Upper lobe of right lung (tissue), 1 donor: ENCODE measurements at regions not wholly inside any gene's neighbourhood (a gene's known extent, or its start where the extent isn't known, plus 50 kb on each side); places are given as distances from the start of the nearest gene placed in this dataset.

Source experiments
- ATAC-seq: fragments of 200-7000 bp; cut with Tn5 transposase; one replicate; pipeline ENCODE4 v1.9.1; 2020; ENCODE audit warnings: mild to moderate bottlenecking, moderate library complexity
- DNase-seq: peaks from one replicate; pipeline ENCODE4 v3.0.0-alpha.2; 2020
- H3K27ac ChIP-seq: fragments of 200-600 bp; one replicate; pipeline ENCODE4 v1.8.0; 2022
- H3K27me3 ChIP-seq: fragments of 200-600 bp; one replicate; pipeline ENCODE4 v1.8.0; 2022; ENCODE audit warnings: mild to moderate bottlenecking
- H3K36me3 ChIP-seq: fragments of 200-600 bp; one replicate; pipeline ENCODE4 v1.8.0; 2022
- H3K4me1 ChIP-seq: fragments of 200-600 bp; one replicate; pipeline ENCODE4 v1.8.0; 2022
- H3K4me3 ChIP-seq: fragments of 200-600 bp; one replicate; pipeline ENCODE4 v1.8.0; 2022; ENCODE audit warnings: mild to moderate bottlenecking
- H3K9me3 ChIP-seq: fragments of 200-600 bp; one replicate; pipeline ENCODE4 v1.8.0; 2022
- intact Hi-C: fragments of 100-400 bp; cut with DNase I; formaldehyde crosslinking; loops from one replicate; pipeline ENCODE4 v1.11.0; 2022
- TF ChIP-seq, protein P1 (sequence below): fragments of 200-600 bp; IDR thresholded peaks from one replicate; pipeline ENCODE4 v1.8.0; 2022; ENCODE audit warnings: antibody characterized with exemption
- donor health status: DM: no; HTN: yes; CAD: no; lungs with severe emphysema.

DNA sequence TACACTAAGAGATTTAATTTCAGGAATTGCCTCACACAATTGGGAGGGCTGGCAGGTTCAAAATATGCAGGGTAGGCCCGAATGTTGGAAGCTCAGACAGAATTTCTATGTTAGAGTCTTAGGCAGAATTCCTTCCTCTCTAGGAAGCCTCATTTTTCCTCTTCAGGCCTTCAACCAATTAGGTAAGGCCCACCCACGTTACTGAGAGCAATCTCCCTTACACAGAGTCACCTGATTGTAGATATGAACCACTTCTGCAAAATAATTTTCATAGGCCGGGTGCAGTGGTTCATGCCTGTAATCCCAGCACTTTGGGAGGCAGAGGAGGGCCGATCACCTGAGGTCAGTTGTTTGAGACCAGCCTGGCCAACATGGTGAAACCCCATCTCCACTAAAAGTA is 50.2 kb upstream of the HIVEP1 start:
- ATAC-seq (no peak), DNase-seq (no peak)
- Histone ChIP-seq H3K4me1 (no peaks in the 10 kb centered on the region), H3K36me3 (no peaks in the 10 kb centered on the region), H3K4me3 (no peak overlapping the region), H3K27me3 (no peaks in the 10 kb centered on the region), H3K27ac (no peak overlapping the region), H3K9me3 (no peaks in the 10 kb centered on the region)
- TF ChIP-seq, protein P1, sequence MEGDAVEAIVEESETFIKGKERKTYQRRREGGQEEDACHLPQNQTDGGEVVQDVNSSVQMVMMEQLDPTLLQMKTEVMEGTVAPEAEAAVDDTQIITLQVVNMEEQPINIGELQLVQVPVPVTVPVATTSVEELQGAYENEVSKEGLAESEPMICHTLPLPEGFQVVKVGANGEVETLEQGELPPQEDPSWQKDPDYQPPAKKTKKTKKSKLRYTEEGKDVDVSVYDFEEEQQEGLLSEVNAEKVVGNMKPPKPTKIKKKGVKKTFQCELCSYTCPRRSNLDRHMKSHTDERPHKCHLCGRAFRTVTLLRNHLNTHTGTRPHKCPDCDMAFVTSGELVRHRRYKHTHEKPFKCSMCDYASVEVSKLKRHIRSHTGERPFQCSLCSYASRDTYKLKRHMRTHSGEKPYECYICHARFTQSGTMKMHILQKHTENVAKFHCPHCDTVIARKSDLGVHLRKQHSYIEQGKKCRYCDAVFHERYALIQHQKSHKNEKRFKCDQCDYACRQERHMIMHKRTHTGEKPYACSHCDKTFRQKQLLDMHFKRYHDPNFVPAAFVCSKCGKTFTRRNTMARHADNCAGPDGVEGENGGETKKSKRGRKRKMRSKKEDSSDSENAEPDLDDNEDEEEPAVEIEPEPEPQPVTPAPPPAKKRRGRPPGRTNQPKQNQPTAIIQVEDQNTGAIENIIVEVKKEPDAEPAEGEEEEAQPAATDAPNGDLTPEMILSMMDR: no peak
- intact Hi-C loops: no loop called here

DNA sequence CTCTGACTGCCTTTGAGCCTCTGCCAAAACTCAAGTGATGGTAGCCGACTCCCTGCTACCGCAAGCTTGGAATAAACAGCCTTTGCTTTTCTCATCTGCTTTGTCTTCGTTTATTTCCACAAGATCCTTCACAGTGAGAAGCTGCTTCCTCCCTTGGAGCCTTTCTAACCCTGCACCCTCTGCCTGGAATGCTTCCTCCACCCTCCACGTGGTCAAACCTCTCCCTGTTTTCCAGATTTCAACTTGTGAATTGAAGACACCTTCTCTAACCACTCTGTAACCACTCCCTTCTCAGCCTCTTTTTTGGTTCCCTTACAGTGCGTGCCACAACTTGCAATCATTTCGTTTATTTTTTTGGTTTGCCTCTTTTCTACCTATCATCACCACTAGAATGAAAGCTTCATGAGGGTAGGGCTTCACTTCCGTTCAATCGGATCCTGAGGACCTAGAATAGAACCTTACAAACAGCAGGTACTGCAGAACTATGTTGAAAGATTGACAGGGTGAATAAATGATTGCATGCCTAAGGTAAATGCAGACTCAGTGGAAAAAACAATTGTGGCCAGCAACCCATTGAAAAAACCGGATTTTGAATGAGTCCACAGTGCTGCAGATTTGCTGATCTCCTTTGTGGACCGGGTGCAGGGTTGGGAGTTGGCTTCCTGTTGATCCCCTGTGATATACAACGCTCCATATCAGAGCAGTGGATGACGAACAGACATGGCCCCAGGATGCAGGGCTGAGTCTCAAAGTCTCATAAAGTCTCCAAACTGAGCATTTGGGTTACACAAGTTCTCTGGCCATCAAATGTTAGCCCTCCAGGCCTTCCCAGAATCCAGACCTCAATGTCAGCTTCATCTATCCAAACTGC is 51.0 kb upstream of the HIVEP1 start:
- TF ChIP-seq, protein P1: no peak
- H3K4me1 ChIP-seq: no peaks in the 10 kb centered on the region
- ATAC-seq (no peak), DNase-seq (no peak)
- no peak overlapping the region for H3K4me3 ChIP-seq
- no peaks in the 10 kb centered on the region for H3K36me3 ChIP-seq
- no peaks in the 10 kb centered on the region for H3K27me3 ChIP-seq
- intact Hi-C loops: no loop called here
- H3K9me3 ChIP-seq: no peaks in the 10 kb centered on the region
- H3K27ac ChIP-seq: no peak overlapping the region

DNA sequence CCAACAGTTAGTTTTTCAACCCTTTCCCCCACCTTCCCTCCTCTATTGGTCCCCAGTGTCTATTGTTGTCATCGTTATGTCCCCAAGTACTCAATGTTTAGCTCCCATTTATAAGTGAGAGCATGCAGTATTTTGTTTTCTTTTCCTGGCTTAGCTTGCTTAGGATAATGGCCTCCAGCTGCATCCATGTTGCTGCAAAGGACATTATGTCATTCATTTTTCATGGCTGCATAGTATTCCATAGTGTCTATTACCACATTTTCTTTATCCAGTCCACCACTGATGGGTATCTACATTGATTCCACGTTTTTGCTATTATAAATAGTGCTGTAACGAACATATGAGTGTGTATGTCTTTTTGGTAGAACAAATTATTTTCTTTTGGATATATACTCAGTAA is 55.3 kb upstream of the HIVEP1 start:
- Histone ChIP-seq H3K27ac (no peak overlapping the region), H3K4me1 (no peaks in the 10 kb centered on the region), H3K4me3 (no peak overlapping the region), H3K27me3 (no peaks in the 10 kb centered on the region), H3K9me3 (no peaks in the 10 kb centered on the region), H3K36me3 (no peaks in the 10 kb centered on the region)
- DNase-seq (no peak), ATAC-seq (no peak)
- TF ChIP-seq, protein P1: no peak
- intact Hi-C loops: no loop called here

DNA sequence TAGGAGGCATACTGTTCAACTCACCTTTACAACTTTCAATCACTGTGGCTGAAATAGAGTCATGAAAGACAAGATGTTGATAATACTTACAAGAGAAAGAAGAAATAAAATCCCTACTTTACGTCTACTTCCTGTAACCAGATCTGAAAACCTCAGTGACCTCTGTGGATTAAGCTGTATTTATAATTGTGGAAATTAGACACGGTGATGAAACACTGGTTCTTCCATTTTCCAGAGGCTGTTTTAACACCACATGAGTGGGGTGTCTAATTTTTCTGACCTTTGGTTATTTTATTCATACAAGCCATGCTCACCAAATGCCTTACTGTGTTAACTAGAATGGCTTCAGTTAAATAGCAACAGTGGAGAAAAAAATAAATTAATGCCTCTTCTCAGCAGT is 58.5 kb upstream of the HIVEP1 start:
- H3K4me1 ChIP-seq: no peaks in the 10 kb centered on the region
- no peaks in the 10 kb centered on the region for H3K36me3 ChIP-seq
- H3K4me3 ChIP-seq: no peak overlapping the region
- no peaks in the 10 kb centered on the region for H3K9me3 ChIP-seq
- intact Hi-C loops: no loop called here
- H3K27ac ChIP-seq: no peak overlapping the region
- TF ChIP-seq, protein P1: no peak
- ATAC-seq (no peak), DNase-seq (no peak)
- no peaks in the 10 kb centered on the region for H3K27me3 ChIP-seq

DNA sequence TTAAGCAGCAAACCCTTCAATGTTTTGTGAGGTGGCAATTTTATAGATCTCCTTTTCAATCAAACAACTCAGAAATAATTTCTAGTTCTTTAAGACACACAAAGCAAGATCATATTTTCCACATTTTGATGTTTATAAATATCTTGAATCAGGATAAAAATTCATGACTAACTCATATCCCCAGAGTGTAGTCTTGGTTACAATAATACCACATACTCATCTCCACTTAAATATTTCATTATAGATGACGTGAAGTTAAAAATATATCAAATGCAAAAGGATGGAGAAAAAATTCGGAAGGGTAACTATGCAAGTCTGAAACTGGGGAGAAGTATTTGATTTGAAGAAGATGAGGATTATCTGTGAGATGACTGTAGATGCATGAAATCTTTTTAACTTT is 59.8 kb upstream of the HIVEP1 start:
- H3K27ac ChIP-seq: no peak overlapping the region
- intact Hi-C loops: no loop called here
- H3K9me3 ChIP-seq: no peaks in the 10 kb centered on the region
- TF ChIP-seq, protein P1: no peak
- no peaks in the 10 kb centered on the region for H3K36me3 ChIP-seq
- H3K4me3 ChIP-seq: no peak overlapping the region
- H3K27me3 ChIP-seq: no peaks in the 10 kb centered on the region
- no peaks in the 10 kb centered on the region for H3K4me1 ChIP-seq
- ATAC-seq (no peak), DNase-seq (no peak)
